HG02840 (cell line): ENCODE measurements at regions not wholly inside any gene's neighbourhood (a gene's known extent, or its start where the extent isn't known, plus 50 kb on each side); places are given as distances from the start of the nearest gene placed in this dataset.
"Not testable (repeated sequence)": the region's sequence is repeated elsewhere in the genome, so short reads cannot be mapped to it uniquely, and the experiment has no call there.

Source experiments
- ATAC-seq: cut with Tn5 transposase; IDR thresholded peaks from one replicate; pipeline ENCODE4 v1.9.1; 2021; ENCODE audit warnings: mild to moderate bottlenecking, moderate library complexity, moderate number of reproducible peaks; ENCODE audit not compliant: unreplicated experiment, low FRiP score

- ATAC-seq: no peak
Observed at GRCh38 chr4:158958489-158959270, 144.2 kb upstream of the RAPGEF2 start.

GRCh38 chr4:158962393-158962792 lies 140.5 kb upstream of the RAPGEF2 start:
- no peak for ATAC-seq

GRCh38 chr4:158963282-158963681 lies 139.6 kb upstream of the RAPGEF2 start:
- ATAC-seq: not testable (repeated sequence)

GRCh38 chr4:158964114-158964727 lies 138.7 kb upstream of the RAPGEF2 start:
- no peak for ATAC-seq

GRCh38 chr4:158964728-158965124 lies 138.2 kb upstream of the RAPGEF2 start:
- no peak for ATAC-seq

GRCh38 chr4:158965226-158965625 lies 137.7 kb upstream of the RAPGEF2 start:
- ATAC-seq: no peak

- no peak for ATAC-seq
Observed at GRCh38 chr4:158966091-158966490, 136.8 kb upstream of the RAPGEF2 start.

- no peak for ATAC-seq
Observed at GRCh38 chr4:158968961-158969360, 133.9 kb upstream of the RAPGEF2 start.

- ATAC-seq: no peak
Observed at GRCh38 chr4:158970812-158971211, 132.1 kb upstream of the RAPGEF2 start.

GRCh38 chr4:158974438-158974837 lies 128.4 kb upstream of the RAPGEF2 start:
- ATAC-seq: not testable (repeated sequence)

GRCh38 chr4:158980711-158981110 lies 122.2 kb upstream of the RAPGEF2 start:
- ATAC-seq: not testable (repeated sequence)

- ATAC-seq: no peak
Observed at GRCh38 chr4:158991534-158992155, 111.2 kb upstream of the RAPGEF2 start.

GRCh38 chr4:158993891-158994290 lies 109.0 kb upstream of the RAPGEF2 start:
- ATAC-seq: no peak

- no peak for ATAC-seq
Observed at GRCh38 chr4:158995040-158995439, 107.8 kb upstream of the RAPGEF2 start.

- no peak for ATAC-seq
Observed at GRCh38 chr4:158995965-158996364, 106.9 kb upstream of the RAPGEF2 start.

GRCh38 chr4:158996669-158997074 lies 106.2 kb upstream of the RAPGEF2 start:
- no peak for ATAC-seq

GRCh38 chr4:158997660-158998349 lies 105.1 kb upstream of the RAPGEF2 start:
- no peak for ATAC-seq

- no peak for ATAC-seq
Observed at GRCh38 chr4:158998624-158999023, 104.3 kb upstream of the RAPGEF2 start.

- no peak for ATAC-seq
Observed at GRCh38 chr4:158999166-158999682, 103.7 kb upstream of the RAPGEF2 start.

GRCh38 chr4:158999849-159000248 lies 103.0 kb upstream of the RAPGEF2 start:
- no peak for ATAC-seq

- no peak for ATAC-seq
Observed at GRCh38 chr4:159002950-159003349, 99.9 kb upstream of the RAPGEF2 start.
